ENCODE measurements at regions not wholly inside any gene's neighbourhood (a gene's known extent, or its start where the extent isn't known, plus 50 kb on each side); places are given as distances from the start of the nearest gene placed in this dataset.

GRCh38 chr1:177820213-177820612 is 149.6 kb downstream of the SEC16B start:
- intact Hi-C loops (cut with micrococcal nuclease): no loop called here
- H3K4me1 Mint-ChIP-seq: no peaks in the 10 kb centered on the region
- no peaks in the 10 kb centered on the region for H3K27me3 Mint-ChIP-seq
- no peak overlapping the region for H3K27ac Mint-ChIP-seq
- H3K36me3 Mint-ChIP-seq (ENCODE audit: low read depth): no peaks in the 10 kb centered on the region
- no peak for DNase-seq
- no peak overlapping the region for H3K4me3 Mint-ChIP-seq
- H3K9me3 Mint-ChIP-seq: no peaks in the 10 kb centered on the region

- no peaks in the 10 kb centered on the region for H3K9me3 Mint-ChIP-seq
- H3K27me3 Mint-ChIP-seq: no peaks in the 10 kb centered on the region
- no peak overlapping the region for H3K27ac Mint-ChIP-seq
- H3K4me1 Mint-ChIP-seq: no peaks in the 10 kb centered on the region
- no peak overlapping the region for H3K4me3 Mint-ChIP-seq
- intact Hi-C loops (cut with micrococcal nuclease): no loop called here
- H3K36me3 Mint-ChIP-seq (ENCODE audit: low read depth): no peaks in the 10 kb centered on the region
- DNase-seq: no peak
Measured at GRCh38 chr1:177817937-177818875, 151.7 kb downstream of the SEC16B start.

DNA sequence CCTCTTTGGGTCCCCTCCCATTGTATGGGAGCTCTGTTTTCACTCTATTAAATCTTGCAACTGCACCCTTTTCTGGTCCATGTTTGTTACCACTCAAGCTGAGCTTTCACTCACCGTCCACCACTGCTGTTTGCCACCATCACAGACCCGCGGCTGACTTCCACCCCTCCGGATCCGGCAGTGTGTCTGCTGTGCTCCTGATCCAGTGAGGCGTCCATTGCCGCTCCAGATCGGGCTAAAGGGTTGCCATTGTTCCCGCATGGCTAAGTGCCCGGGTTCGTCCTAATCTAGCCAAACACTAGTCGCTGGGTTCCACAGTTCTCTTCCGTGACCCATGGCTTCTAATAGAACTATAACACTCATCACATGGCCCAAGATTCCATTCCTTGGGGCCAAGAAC is 157.2 kb downstream of the SEC16B start:
- intact Hi-C loops (cut with micrococcal nuclease): no loop called here
- DNase-seq: no peak
- Mint-ChIP-seq H3K4me1 (no peaks in the 10 kb centered on the region), H3K9me3 (peaks cover 3% of the 10 kb centered on the region), H3K4me3 (no peak overlapping the region), H3K36me3 (ENCODE audit: low read depth) (no peaks in the 10 kb centered on the region), H3K27me3 (no peaks in the 10 kb centered on the region), H3K27ac (no peak overlapping the region)

- no peak overlapping the region for H3K27ac Mint-ChIP-seq
- intact Hi-C loops (cut with micrococcal nuclease): no loop called here
- H3K9me3 Mint-ChIP-seq: peaks cover 3% of the 10 kb centered on the region
- no peak for DNase-seq
- no peak overlapping the region for H3K4me3 Mint-ChIP-seq
- no peaks in the 10 kb centered on the region for H3K36me3 Mint-ChIP-seq (ENCODE audit: low read depth)
- no peaks in the 10 kb centered on the region for H3K4me1 Mint-ChIP-seq
- H3K27me3 Mint-ChIP-seq: no peaks in the 10 kb centered on the region
Measured at GRCh38 chr1:177812144-177812543, 157.7 kb downstream of the SEC16B start.

DNA sequence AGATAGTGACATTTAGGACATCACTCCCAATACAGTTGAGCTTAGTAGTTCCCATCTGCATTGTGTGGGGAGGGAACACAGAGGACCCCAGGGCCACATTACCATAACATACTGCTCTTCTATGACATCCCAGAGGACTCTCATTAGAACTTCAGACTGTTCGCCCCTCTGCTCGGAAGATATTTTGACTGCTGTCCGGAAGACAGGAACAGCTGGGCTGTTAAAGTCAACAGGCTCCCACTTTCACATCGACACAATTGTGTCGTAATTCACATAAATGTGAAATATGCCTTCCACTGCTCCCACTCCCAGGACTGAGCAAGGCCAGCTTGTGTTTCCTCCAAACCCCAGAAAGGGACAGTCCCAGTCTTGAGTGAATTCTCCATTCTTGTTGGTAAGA is 158.4 kb downstream of the SEC16B start:
- H3K4me1 Mint-ChIP-seq: no peaks in the 10 kb centered on the region
- DNase-seq: no peak
- no peak overlapping the region for H3K27ac Mint-ChIP-seq
- H3K9me3 Mint-ChIP-seq: peaks cover 3% of the 10 kb centered on the region
- intact Hi-C loops (cut with micrococcal nuclease): no loop called here
- H3K36me3 Mint-ChIP-seq (ENCODE audit: low read depth): no peaks in the 10 kb centered on the region
- H3K27me3 Mint-ChIP-seq: no peaks in the 10 kb centered on the region
- H3K4me3 Mint-ChIP-seq: no peak overlapping the region

- peaks cover 9% of the 10 kb centered on the region for H3K9me3 Mint-ChIP-seq
- no peaks in the 10 kb centered on the region for H3K36me3 Mint-ChIP-seq (ENCODE audit: low read depth)
Measured at GRCh38 chr1:177809819-177810218, 160.0 kb downstream of the SEC16B start.

GRCh38 chr1:177802304-177802703 is 167.6 kb downstream of the SEC16B start:
- Mint-ChIP-seq H3K27me3 (no peaks in the 10 kb centered on the region), H3K4me1 (no peaks in the 10 kb centered on the region), H3K9me3 (peaks cover 9% of the 10 kb centered on the region)

More at GRCh38 chr1:177809819-177810218, 160.0 kb downstream of the SEC16B start:
- H3K27ac Mint-ChIP-seq: no peak overlapping the region
- no peaks in the 10 kb centered on the region for H3K4me1 Mint-ChIP-seq
- no peaks in the 10 kb centered on the region for H3K27me3 Mint-ChIP-seq
- H3K4me3 Mint-ChIP-seq: no peak overlapping the region
- DNase-seq: no peak
- intact Hi-C loops (cut with micrococcal nuclease): no loop called here

GRCh38 chr1:177801790-177802189 is 168.1 kb downstream of the SEC16B start:
- Mint-ChIP-seq H3K9me3 (peaks cover 9% of the 10 kb centered on the region), H3K4me3 (no peak overlapping the region), H3K27ac (no peak overlapping the region), H3K4me1 (no peaks in the 10 kb centered on the region), H3K27me3 (no peaks in the 10 kb centered on the region), H3K36me3 (ENCODE audit: low read depth) (no peaks in the 10 kb centered on the region)
- DNase-seq: no peak
- intact Hi-C loops (cut with micrococcal nuclease): no loop called here

More at GRCh38 chr1:177802304-177802703, 167.6 kb downstream of the SEC16B start:
- Mint-ChIP-seq H3K36me3 (ENCODE audit: low read depth) (no peaks in the 10 kb centered on the region), H3K4me3 (no peak overlapping the region), H3K27ac (no peak overlapping the region)
- no peak for DNase-seq
- intact Hi-C loops (cut with micrococcal nuclease): no loop called here

DNA sequence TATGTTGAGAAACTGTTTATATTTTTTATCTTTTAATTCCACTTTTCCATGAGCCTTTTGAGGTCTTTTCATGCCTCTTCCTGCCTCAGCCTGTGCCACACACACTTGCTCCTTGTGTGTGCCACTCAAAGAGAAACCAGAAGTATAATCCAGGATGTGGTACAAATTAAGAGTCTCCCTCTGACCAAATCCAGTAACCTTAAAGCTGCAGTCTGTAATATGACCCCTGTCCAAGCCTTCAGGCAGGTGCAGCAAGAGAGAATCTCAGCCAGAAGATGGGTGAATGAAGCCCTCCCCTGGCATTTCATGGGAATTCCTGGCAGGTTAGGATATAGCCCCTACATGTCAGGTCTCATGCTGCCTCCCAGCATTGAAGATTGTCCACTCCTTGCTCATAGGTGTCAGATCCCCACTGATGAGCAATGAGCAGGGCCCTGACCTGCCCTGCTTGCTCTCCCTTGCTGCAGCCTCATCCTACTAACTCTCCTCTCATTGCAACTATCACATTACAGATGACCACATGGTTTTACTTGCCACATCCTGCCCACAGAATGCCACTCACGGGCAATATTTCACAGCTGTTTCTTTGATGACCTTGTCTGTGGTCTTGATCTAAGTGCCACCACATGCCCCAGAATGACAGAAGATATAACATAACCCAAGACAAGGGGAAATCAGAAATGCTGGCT is 169.3 kb downstream of the SEC16B start:
- H3K4me3 Mint-ChIP-seq: no peak overlapping the region
- H3K9me3 Mint-ChIP-seq: peaks cover 9% of the 10 kb centered on the region
- no peaks in the 10 kb centered on the region for H3K4me1 Mint-ChIP-seq
- DNase-seq: no peak
- H3K36me3 Mint-ChIP-seq (ENCODE audit: low read depth): no peaks in the 10 kb centered on the region
- intact Hi-C loops (cut with micrococcal nuclease): no loop called here
- H3K27ac Mint-ChIP-seq: no peak overlapping the region
- no peaks in the 10 kb centered on the region for H3K27me3 Mint-ChIP-seq

DNA sequence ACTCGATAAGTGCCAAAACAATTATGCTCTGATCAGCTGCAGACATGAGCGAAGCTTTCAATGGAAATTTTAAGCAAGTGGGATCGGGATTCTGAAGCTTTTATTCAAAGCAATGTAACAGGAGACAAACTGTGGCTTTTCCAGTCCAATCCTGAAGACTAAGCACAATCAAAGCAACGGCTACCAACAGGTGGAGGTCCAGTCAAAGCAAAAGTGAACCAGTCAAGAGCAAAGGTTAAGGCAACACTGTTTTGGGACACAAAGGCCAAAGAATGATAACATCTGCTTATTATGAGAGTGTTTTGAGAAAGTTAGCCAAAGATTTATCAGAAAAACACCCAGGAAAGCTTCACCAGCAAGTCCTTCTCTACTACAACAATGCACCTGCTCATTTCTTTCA is 170.1 kb downstream of the SEC16B start:
- intact Hi-C loops (cut with micrococcal nuclease): no loop called here
- no peaks in the 10 kb centered on the region for H3K4me1 Mint-ChIP-seq
- H3K27ac Mint-ChIP-seq: no peak overlapping the region
- no peaks in the 10 kb centered on the region for H3K27me3 Mint-ChIP-seq
- H3K4me3 Mint-ChIP-seq: no peak overlapping the region
- H3K36me3 Mint-ChIP-seq (ENCODE audit: low read depth): no peaks in the 10 kb centered on the region
- H3K9me3 Mint-ChIP-seq: peaks cover 7% of the 10 kb centered on the region
- no peak for DNase-seq

GRCh38 chr1:177798614-177799013 is 171.2 kb downstream of the SEC16B start:
- H3K9me3 Mint-ChIP-seq: peaks cover 3% of the 10 kb centered on the region
- H3K4me1 Mint-ChIP-seq: no peaks in the 10 kb centered on the region
- no peaks in the 10 kb centered on the region for H3K36me3 Mint-ChIP-seq (ENCODE audit: low read depth)
- H3K27ac Mint-ChIP-seq: no peak overlapping the region
- no peaks in the 10 kb centered on the region for H3K27me3 Mint-ChIP-seq
- DNase-seq: no peak
- intact Hi-C loops (cut with micrococcal nuclease): no loop called here
- no peak overlapping the region for H3K4me3 Mint-ChIP-seq

- no peaks in the 10 kb centered on the region for H3K36me3 Mint-ChIP-seq (ENCODE audit: low read depth)
- H3K4me1 Mint-ChIP-seq: no peaks in the 10 kb centered on the region
- peaks cover 3% of the 10 kb centered on the region for H3K9me3 Mint-ChIP-seq
- H3K27ac Mint-ChIP-seq: no peak overlapping the region
- H3K4me3 Mint-ChIP-seq: no peak overlapping the region
- H3K27me3 Mint-ChIP-seq: no peaks in the 10 kb centered on the region
- DNase-seq: no peak
- intact Hi-C loops (cut with micrococcal nuclease): no loop called here
Measured at GRCh38 chr1:177796561-177796960, 173.3 kb downstream of the SEC16B start.

GRCh38 chr1:177794376-177794991 is 175.4 kb downstream of the SEC16B start:
- Mint-ChIP-seq H3K4me1 (no peaks in the 10 kb centered on the region), H3K27ac (no peak overlapping the region), H3K4me3 (no peak overlapping the region)

DNA sequence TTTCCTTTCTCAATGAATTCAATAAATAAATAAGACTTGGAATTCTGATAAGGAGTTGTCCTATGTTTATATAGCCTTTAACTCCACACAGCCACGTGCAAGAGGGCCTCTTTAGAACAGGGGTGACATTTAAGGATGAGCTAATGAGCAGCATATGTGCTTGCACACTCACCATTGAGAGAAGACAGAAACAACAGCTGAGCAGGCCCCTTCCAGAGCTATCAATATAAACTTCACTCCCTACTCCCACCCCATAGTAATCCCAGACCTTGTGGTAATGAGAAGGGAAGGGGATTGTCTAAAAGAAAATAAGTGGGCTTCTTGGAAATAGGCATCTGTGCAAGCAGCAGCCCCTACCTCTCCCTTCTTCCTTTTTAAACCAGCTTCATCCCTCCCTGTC is 176.0 kb downstream of the SEC16B start:
- intact Hi-C loops (cut with micrococcal nuclease): no loop called here
- H3K27me3 Mint-ChIP-seq: no peaks in the 10 kb centered on the region
- no peaks in the 10 kb centered on the region for H3K36me3 Mint-ChIP-seq (ENCODE audit: low read depth)
- no peak overlapping the region for H3K4me3 Mint-ChIP-seq
- H3K4me1 Mint-ChIP-seq: no peaks in the 10 kb centered on the region
- peaks cover 3% of the 10 kb centered on the region for H3K9me3 Mint-ChIP-seq
- DNase-seq: no peak
- no peak overlapping the region for H3K27ac Mint-ChIP-seq

More at GRCh38 chr1:177794376-177794991, 175.4 kb downstream of the SEC16B start:
- intact Hi-C loops (cut with micrococcal nuclease): no loop called here
- no peaks in the 10 kb centered on the region for H3K36me3 Mint-ChIP-seq (ENCODE audit: low read depth)
- H3K27me3 Mint-ChIP-seq: no peaks in the 10 kb centered on the region
- no peak for DNase-seq
- peaks cover 3% of the 10 kb centered on the region for H3K9me3 Mint-ChIP-seq

Measured in activated CD4-positive, alpha-beta T cell treated with anti-CD3 and anti-CD28 coated beads, Interleukin-2, amount 10 ng/mL, durations not matched to agents 24 days and 14 days (primary cell).